Omental fat pad (tissue), 3 donors: ENCODE measurements at regions not wholly inside any gene's neighbourhood (a gene's known extent, or its start where the extent isn't known, plus 50 kb on each side); places are given as distances from the start of the nearest gene placed in this dataset.

Experiments
- ATAC-seq: fragments of 150-250 bp; one replicate; pipeline ENCODE4 v1.9.1; 2016; ENCODE audit warnings: mild to moderate bottlenecking, moderate library complexity; ENCODE audit not compliant: low FRiP score
- DNase-seq: peaks from one replicate; pipeline ENCODE4 v3.0.0-alpha.2; 2019; ENCODE audit warnings: low spot score
- CTCF ChIP-seq, 3 donors: fragments of 450-650 bp; IDR thresholded peaks; one replicate each; pipeline ENCODE4 v1.5.1; 2016 to 2017; ENCODE audit warnings: antibody characterized with exemption in 3 of 3, mild to moderate bottlenecking in 3 of 3, moderate library complexity in 2 of 3

- ATAC-seq (no peak), DNase-seq (no peak)
- no peak for TF ChIP-seq CTCF (IDR thresholded peaks at IDR 0.05)
Measured at GRCh38 chr7:18230271-18230670, 202.6 kb upstream of the PRPS1L1 start.

GRCh38 chr7:18231854-18232253, 204.2 kb upstream of the PRPS1L1 start:
- ATAC-seq: no peak
- no peak for TF ChIP-seq CTCF (IDR thresholded peaks at IDR 0.05)
- DNase-seq: no peak

- no peak for DNase-seq
- ATAC-seq: no peak
- TF ChIP-seq CTCF (IDR thresholded peaks at IDR 0.05): no peak
Measured at GRCh38 chr7:18234519-18234918, 206.9 kb upstream of the PRPS1L1 start.

GRCh38 chr7:18235819-18236218, 208.2 kb upstream of the PRPS1L1 start:
- ATAC-seq (no peak), DNase-seq (no peak)
- no peak for TF ChIP-seq CTCF (IDR thresholded peaks at IDR 0.05)

DNA sequence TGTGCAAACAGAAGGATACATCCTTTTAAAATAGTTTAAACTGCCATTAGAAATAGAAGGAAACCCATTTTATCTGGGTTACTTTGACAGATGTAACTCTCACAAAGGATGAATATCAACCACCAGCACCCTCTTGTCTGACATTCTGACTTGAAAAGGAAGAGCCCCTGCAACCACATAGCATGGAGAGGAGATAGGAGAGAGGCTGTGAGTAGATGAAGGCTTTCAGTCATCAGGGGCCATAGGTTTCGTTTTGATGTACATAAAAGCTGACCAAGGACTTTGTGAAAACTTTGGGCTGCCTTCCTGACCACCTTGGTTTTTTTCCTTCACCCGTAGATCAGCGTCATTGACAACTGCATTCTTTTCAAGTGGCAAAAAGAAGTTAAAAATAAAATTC, 211.6 kb upstream of the PRPS1L1 start:
- ATAC-seq (no peak), DNase-seq (no peak)
- no peak for TF ChIP-seq CTCF (IDR thresholded peaks at IDR 0.05)

DNA sequence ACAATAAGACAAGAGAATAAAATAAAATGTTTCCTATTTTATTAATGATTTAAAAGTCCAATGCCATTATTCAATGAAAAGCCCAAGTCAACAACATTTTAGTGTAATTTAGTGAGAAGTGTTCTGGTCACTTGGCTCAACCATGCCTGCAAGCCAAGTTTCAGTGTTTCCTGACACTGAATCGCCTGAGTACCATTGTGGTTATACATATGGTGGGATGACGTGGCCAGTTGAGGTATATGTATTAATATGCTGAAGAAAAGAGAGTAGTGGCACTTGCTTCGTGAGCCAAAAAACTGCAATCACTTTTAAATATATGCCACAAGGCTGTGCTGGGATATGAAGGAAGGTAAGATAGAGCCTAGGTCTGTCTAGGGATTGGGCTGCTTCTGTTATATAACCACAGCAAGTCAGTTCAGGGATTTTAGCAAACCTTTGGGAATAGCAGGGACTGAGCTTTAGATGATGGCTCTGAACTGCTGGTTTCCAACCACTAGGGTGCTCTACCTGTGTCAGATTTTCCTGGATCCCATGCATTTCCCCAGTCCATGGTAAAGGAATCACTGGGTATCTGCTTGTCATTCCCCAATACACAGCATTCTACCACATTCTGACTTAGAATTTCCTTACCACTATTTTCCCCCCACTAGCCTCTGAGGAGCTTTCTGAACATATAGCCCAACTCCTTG, 214.0 kb upstream of the PRPS1L1 start:
- DNase-seq (no peak), ATAC-seq (no peak)
- TF ChIP-seq CTCF (IDR thresholded peaks at IDR 0.05): no peak

DNA sequence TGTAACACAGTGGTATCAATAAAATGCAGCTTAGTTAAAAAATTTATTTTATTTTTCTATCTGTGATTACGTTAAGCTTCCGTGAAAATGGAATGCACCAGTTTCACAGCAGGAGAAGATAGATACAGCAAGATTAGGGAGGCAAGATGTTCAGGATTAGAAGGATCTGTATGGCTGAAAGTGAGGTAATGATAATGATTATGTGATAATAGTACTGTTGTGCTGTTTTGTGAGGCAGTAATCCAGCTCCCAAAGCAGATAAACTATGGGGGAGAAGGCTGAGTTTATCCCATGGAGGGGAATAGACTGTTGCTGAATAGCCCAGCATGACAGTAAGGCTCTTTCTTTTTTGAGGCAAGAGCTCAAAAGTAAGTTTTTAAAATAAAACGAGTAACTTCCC, 216.1 kb upstream of the PRPS1L1 start:
- ATAC-seq (no peak), DNase-seq (no peak)
- no peak for TF ChIP-seq CTCF (IDR thresholded peaks at IDR 0.05)
